ENCODE measurements at regions not wholly inside any gene's neighbourhood (a gene's known extent, or its start where the extent isn't known, plus 50 kb on each side); places are given as distances from the start of the nearest gene placed in this dataset.

GRCh38 chr5:86152988-86153560 is 464.7 kb upstream of the COX7C start:
- Histone ChIP-seq H3K23ac (ENCODE audit: low read length) (no peak overlapping the region), H4K5ac (ENCODE audit: low read length) (no peak overlapping the region), H2BK120ac (ENCODE audit: low read depth, low read length) (no peak overlapping the region), H3K79me1 (ENCODE audit: low read length) (no peaks in the 10 kb centered on the region), H3K4me1 (ENCODE audit: control insufficient read depth, low read depth, low read length) (no peaks in the 10 kb centered on the region), H2AK5ac (ENCODE audit: low read length) (no peak overlapping the region), H3K18ac (ENCODE audit: low read length) (no peak overlapping the region), H3K79me2 (ENCODE audit: control insufficient read depth, insufficient read depth, low read length) (no peaks in the 10 kb centered on the region), H4K8ac (ENCODE audit: low read depth, low read length) (no peak overlapping the region), H3K9ac (ENCODE audit: low read length) (no peak overlapping the region), H2BK15ac (replicated peaks; ENCODE audit: low read depth) (no peak overlapping the region), H3K27me3 (ENCODE audit: insufficient read depth, low read length, poor library complexity) (no peaks in the 10 kb centered on the region), H3K4ac (ENCODE audit: low read depth, low read length) (no peak overlapping the region), H3K36me3 (ENCODE audit: control insufficient read depth, insufficient read depth, low read length) (no peaks in the 10 kb centered on the region), H2BK5ac (ENCODE audit: low read length) (no peak overlapping the region), H3K4me2 (ENCODE audit: low read length) (no peak overlapping the region), H3K56ac (ENCODE audit: low read length) (no peak overlapping the region), H3K4me3 (ENCODE audit: low read length) (no peak overlapping the region), H3K27ac (ENCODE audit: low read depth, low read length) (no peak overlapping the region)
- WGBS (ENCODE audit: extremely low coverage, insufficient coverage, low lambda C conversion rate): no CpG with 5 or more reads among the region's 3 CpGs
- peak; percentile 11 for DNase-seq

DNA sequence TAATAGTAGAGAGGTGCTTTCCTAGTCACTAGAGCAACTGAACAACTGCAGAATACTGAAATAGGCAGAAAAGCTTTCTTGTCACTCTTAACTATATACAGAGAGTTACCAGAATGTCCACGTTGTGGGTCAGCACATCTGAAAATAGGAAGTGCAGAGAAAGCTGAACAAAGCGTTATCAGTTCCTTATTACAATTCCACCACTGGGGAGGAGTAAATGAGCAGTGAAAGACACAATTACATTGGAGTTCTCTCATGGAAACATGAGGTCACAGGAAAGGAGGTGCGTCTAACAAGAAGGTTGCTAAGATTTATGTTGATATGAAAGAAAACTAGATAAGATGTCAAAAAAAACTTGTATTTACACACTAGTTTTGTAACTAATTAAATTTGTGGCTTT is 461.9 kb upstream of the COX7C start:
- H3K27ac ChIP-seq (ENCODE audit: low read depth, low read length): no peak overlapping the region
- no peaks in the 10 kb centered on the region for H3K27me3 ChIP-seq (ENCODE audit: insufficient read depth, low read length, poor library complexity)
- H3K4ac ChIP-seq (ENCODE audit: low read depth, low read length): no peak overlapping the region
- H3K4me1 ChIP-seq (ENCODE audit: control insufficient read depth, low read depth, low read length): no peaks in the 10 kb centered on the region
- no peak overlapping the region for H3K18ac ChIP-seq (ENCODE audit: low read length)
- no peak overlapping the region for H2BK120ac ChIP-seq (ENCODE audit: low read depth, low read length)
- no peak overlapping the region for H3K4me3 ChIP-seq (ENCODE audit: low read length)
- H4K5ac ChIP-seq (ENCODE audit: low read length): no peak overlapping the region
- no peak overlapping the region for H2BK5ac ChIP-seq (ENCODE audit: low read length)
- no peak overlapping the region for H3K23ac ChIP-seq (ENCODE audit: low read length)
- no peak overlapping the region for H3K4me2 ChIP-seq (ENCODE audit: low read length)
- H3K9ac ChIP-seq (ENCODE audit: low read length): no peak overlapping the region
- no CpG with 5 or more reads among the region's 3 CpGs for WGBS (ENCODE audit: extremely low coverage, insufficient coverage, low lambda C conversion rate)
- H3K56ac ChIP-seq (ENCODE audit: low read length): no peak overlapping the region
- no peaks in the 10 kb centered on the region for H3K79me2 ChIP-seq (ENCODE audit: control insufficient read depth, insufficient read depth, low read length)
- no peak overlapping the region for H2BK15ac ChIP-seq (replicated peaks; ENCODE audit: low read depth)
- H3K36me3 ChIP-seq (ENCODE audit: control insufficient read depth, insufficient read depth, low read length): no peaks in the 10 kb centered on the region
- no peak overlapping the region for H4K8ac ChIP-seq (ENCODE audit: low read depth, low read length)
- H2AK5ac ChIP-seq (ENCODE audit: low read length): no peak overlapping the region
- no peaks in the 10 kb centered on the region for H3K79me1 ChIP-seq (ENCODE audit: low read length)
- DNase-seq: no peak

- Histone ChIP-seq H3K4me3 (ENCODE audit: low read length) (no peak overlapping the region), H2BK5ac (ENCODE audit: low read length) (no peak overlapping the region), H3K4me2 (ENCODE audit: low read length) (no peak overlapping the region), H4K8ac (ENCODE audit: low read depth, low read length) (no peak overlapping the region), H3K36me3 (ENCODE audit: control insufficient read depth, insufficient read depth, low read length) (no peaks in the 10 kb centered on the region), H4K5ac (ENCODE audit: low read length) (no peak overlapping the region), H3K27ac (ENCODE audit: low read depth, low read length) (no peak overlapping the region), H2BK15ac (replicated peaks; ENCODE audit: low read depth) (no peak overlapping the region), H3K79me2 (ENCODE audit: control insufficient read depth, insufficient read depth, low read length) (no peaks in the 10 kb centered on the region), H3K9ac (ENCODE audit: low read length) (no peak overlapping the region), H3K4ac (ENCODE audit: low read depth, low read length) (no peak overlapping the region), H2BK120ac (ENCODE audit: low read depth, low read length) (no peak overlapping the region), H3K18ac (ENCODE audit: low read length) (no peak overlapping the region), H3K79me1 (ENCODE audit: low read length) (no peaks in the 10 kb centered on the region), H3K56ac (ENCODE audit: low read length) (no peak overlapping the region), H2AK5ac (ENCODE audit: low read length) (no peak overlapping the region), H3K23ac (ENCODE audit: low read length) (no peak overlapping the region), H3K27me3 (ENCODE audit: insufficient read depth, low read length, poor library complexity) (no peaks in the 10 kb centered on the region), H3K4me1 (ENCODE audit: control insufficient read depth, low read depth, low read length) (no peaks in the 10 kb centered on the region)
- no CpG with 5 or more reads among the region's 1 CpG for WGBS (ENCODE audit: extremely low coverage, insufficient coverage, low lambda C conversion rate)
- no peak for DNase-seq
Measured at GRCh38 chr5:86170194-86170593, 447.5 kb upstream of the COX7C start.

GRCh38 chr5:86175224-86175623 is 442.5 kb upstream of the COX7C start:
- no peak overlapping the region for H3K27ac ChIP-seq (ENCODE audit: low read depth, low read length)
- H3K4me3 ChIP-seq (ENCODE audit: low read length): no peak overlapping the region
- DNase-seq: peak; percentile 20
- H2BK5ac ChIP-seq (ENCODE audit: low read length): no peak overlapping the region
- no peaks in the 10 kb centered on the region for H3K79me1 ChIP-seq (ENCODE audit: low read length)
- no peak overlapping the region for H4K8ac ChIP-seq (ENCODE audit: low read depth, low read length)
- H2BK15ac ChIP-seq (replicated peaks; ENCODE audit: low read depth): no peak overlapping the region
- no peak overlapping the region for H4K5ac ChIP-seq (ENCODE audit: low read length)
- no peak overlapping the region for H3K9ac ChIP-seq (ENCODE audit: low read length)
- H3K4ac ChIP-seq (ENCODE audit: low read depth, low read length): no peak overlapping the region
- H3K27me3 ChIP-seq (ENCODE audit: insufficient read depth, low read length, poor library complexity): no peaks in the 10 kb centered on the region
- H3K23ac ChIP-seq (ENCODE audit: low read length): no peak overlapping the region
- no peak overlapping the region for H3K56ac ChIP-seq (ENCODE audit: low read length)
- no peaks in the 10 kb centered on the region for H3K4me1 ChIP-seq (ENCODE audit: control insufficient read depth, low read depth, low read length)
- H2BK120ac ChIP-seq (ENCODE audit: low read depth, low read length): no peak overlapping the region
- H3K36me3 ChIP-seq (ENCODE audit: control insufficient read depth, insufficient read depth, low read length): no peaks in the 10 kb centered on the region
- no peaks in the 10 kb centered on the region for H3K79me2 ChIP-seq (ENCODE audit: control insufficient read depth, insufficient read depth, low read length)
- no peak overlapping the region for H3K4me2 ChIP-seq (ENCODE audit: low read length)
- WGBS (ENCODE audit: extremely low coverage, insufficient coverage, low lambda C conversion rate): no CpG with 5 or more reads among the region's 1 CpG
- no peak overlapping the region for H2AK5ac ChIP-seq (ENCODE audit: low read length)
- H3K18ac ChIP-seq (ENCODE audit: low read length): no peak overlapping the region

GRCh38 chr5:86199287-86199686 is 418.5 kb upstream of the COX7C start:
- Histone ChIP-seq H2AK5ac (ENCODE audit: low read length) (no peak overlapping the region), H3K27me3 (ENCODE audit: insufficient read depth, low read length, poor library complexity) (no peaks in the 10 kb centered on the region), H3K4me3 (ENCODE audit: low read length) (no peak overlapping the region), H3K79me1 (ENCODE audit: low read length) (no peaks in the 10 kb centered on the region), H3K27ac (ENCODE audit: low read depth, low read length) (no peak overlapping the region), H3K79me2 (ENCODE audit: control insufficient read depth, insufficient read depth, low read length) (no peaks in the 10 kb centered on the region), H4K5ac (ENCODE audit: low read length) (no peak overlapping the region), H3K4me1 (ENCODE audit: control insufficient read depth, low read depth, low read length) (no peaks in the 10 kb centered on the region), H2BK120ac (ENCODE audit: low read depth, low read length) (no peak overlapping the region), H3K23ac (ENCODE audit: low read length) (no peak overlapping the region), H3K56ac (ENCODE audit: low read length) (no peak overlapping the region), H2BK5ac (ENCODE audit: low read length) (no peak overlapping the region), H3K18ac (ENCODE audit: low read length) (no peak overlapping the region), H4K8ac (ENCODE audit: low read depth, low read length) (no peak overlapping the region), H3K4me2 (ENCODE audit: low read length) (no peak overlapping the region), H2BK15ac (replicated peaks; ENCODE audit: low read depth) (no peak overlapping the region), H3K36me3 (ENCODE audit: control insufficient read depth, insufficient read depth, low read length) (no peaks in the 10 kb centered on the region), H3K4ac (ENCODE audit: low read depth, low read length) (no peak overlapping the region), H3K9ac (ENCODE audit: low read length) (no peak overlapping the region)
- no peak for DNase-seq

DNA sequence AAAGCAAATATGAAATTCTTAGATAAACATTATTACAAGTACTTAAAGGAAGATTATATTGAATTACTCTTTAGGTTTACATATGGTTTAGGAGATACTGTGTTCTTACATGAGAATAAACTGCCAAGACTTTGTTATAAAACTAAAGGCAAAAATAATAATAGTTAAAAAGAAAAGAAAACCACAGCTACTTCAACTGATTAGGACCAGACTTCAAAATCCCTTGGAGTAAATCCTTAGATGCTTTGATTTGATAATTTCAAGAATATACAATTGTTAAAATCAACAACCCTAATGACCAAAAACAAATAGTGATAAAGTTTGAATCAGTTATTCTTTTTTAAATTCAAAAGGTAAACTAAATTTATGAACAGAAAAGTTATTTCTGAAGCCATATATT is 389.6 kb upstream of the COX7C start:
- no peak overlapping the region for H3K4ac ChIP-seq (ENCODE audit: low read depth, low read length)
- H2AK5ac ChIP-seq (ENCODE audit: low read length): no peak overlapping the region
- H3K4me2 ChIP-seq (ENCODE audit: low read length): no peak overlapping the region
- no peak overlapping the region for H3K23ac ChIP-seq (ENCODE audit: low read length)
- no peak overlapping the region for H3K18ac ChIP-seq (ENCODE audit: low read length)
- H3K4me3 ChIP-seq (ENCODE audit: low read length): no peak overlapping the region
- no peak for DNase-seq
- no peak overlapping the region for H3K9ac ChIP-seq (ENCODE audit: low read length)
- H4K8ac ChIP-seq (ENCODE audit: low read depth, low read length): no peak overlapping the region
- no peak overlapping the region for H2BK120ac ChIP-seq (ENCODE audit: low read depth, low read length)
- no peaks in the 10 kb centered on the region for H3K36me3 ChIP-seq (ENCODE audit: control insufficient read depth, insufficient read depth, low read length)
- no peak overlapping the region for H2BK5ac ChIP-seq (ENCODE audit: low read length)
- H3K56ac ChIP-seq (ENCODE audit: low read length): no peak overlapping the region
- H4K5ac ChIP-seq (ENCODE audit: low read length): no peak overlapping the region
- H3K79me1 ChIP-seq (ENCODE audit: low read length): no peaks in the 10 kb centered on the region
- no peaks in the 10 kb centered on the region for H3K79me2 ChIP-seq (ENCODE audit: control insufficient read depth, insufficient read depth, low read length)
- H3K4me1 ChIP-seq (ENCODE audit: control insufficient read depth, low read depth, low read length): no peaks in the 10 kb centered on the region
- H2BK15ac ChIP-seq (replicated peaks; ENCODE audit: low read depth): no peak overlapping the region
- H3K27me3 ChIP-seq (ENCODE audit: insufficient read depth, low read length, poor library complexity): no peaks in the 10 kb centered on the region
- H3K27ac ChIP-seq (ENCODE audit: low read depth, low read length): no peak overlapping the region
